ENCODE measurements at regions not wholly inside any gene's neighbourhood (a gene's known extent, or its start where the extent isn't known, plus 50 kb on each side); places are given as distances from the start of the nearest gene placed in this dataset.

GRCh38 chr11:15825976-15826650 lies 530.2 kb downstream of the SOX6 start:
- TF ChIP-seq CTCF (conservative IDR thresholded peaks at IDR 0.05; ENCODE audit: low read depth, low read length) (no peak), EZH2 (IDR thresholded peaks at IDR 0.05; ENCODE audit: low read length, unreplicated experiment) (no peak), EZH2phosphoT487 (IDR thresholded peaks at IDR 0.05; ENCODE audit: borderline replicate concordance, low read length) (no peak)
